ENCODE measurements at regions not wholly inside any gene's neighbourhood (a gene's known extent, or its start where the extent isn't known, plus 50 kb on each side); places are given as distances from the start of the nearest gene placed in this dataset.

DNA sequence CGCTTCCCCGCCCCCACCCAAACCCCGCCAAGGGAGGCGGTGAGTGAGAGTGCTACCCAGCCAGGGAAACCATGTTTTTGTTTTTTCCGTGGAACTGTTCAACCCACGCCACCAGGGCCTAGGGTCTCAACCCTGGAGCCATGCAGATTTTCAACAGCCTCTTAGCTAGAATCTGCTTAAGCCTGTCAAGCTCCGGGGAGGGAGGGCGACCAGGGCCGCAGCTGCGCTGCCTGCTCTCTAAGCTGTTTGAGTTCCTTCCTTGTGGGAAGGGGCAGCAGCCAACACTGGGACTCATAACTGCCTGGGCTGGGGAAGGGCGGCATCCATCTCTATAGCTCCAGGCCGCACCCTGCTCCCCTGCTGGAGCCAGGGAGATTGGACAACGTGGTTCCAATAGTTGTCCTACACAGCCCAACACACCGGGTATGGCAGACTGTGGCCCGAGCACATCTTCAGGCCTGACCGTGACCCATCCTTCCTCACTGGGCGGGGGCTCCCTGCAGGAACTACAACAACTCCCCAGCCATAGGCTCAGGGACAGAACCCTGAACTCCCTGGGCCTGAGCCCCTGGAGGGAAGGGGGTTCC lies 1065.7 kb upstream of the MANEA start:
- no peak for DNase-seq

DNA sequence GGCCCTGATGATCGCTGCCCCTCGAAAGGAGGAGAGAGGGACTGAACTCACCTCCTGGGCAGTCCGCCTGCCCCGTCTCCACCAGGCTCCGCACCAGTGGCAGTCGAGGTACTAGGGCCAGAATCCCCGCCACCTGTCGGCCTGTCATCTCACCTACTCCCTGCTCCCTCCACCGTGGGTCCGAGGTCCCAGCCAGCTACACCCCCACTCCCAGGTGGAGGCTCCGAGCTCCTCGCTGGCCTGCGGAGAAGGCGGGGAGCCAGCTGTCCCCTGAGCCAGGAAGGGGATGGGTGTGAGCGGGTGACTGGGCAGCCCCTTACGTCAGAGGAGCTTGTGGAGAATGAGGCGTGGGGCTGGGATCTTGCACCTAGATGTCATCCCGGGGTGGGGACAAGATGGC lies 1066.5 kb upstream of the MANEA start:
- DNase-seq: no peak

DNA sequence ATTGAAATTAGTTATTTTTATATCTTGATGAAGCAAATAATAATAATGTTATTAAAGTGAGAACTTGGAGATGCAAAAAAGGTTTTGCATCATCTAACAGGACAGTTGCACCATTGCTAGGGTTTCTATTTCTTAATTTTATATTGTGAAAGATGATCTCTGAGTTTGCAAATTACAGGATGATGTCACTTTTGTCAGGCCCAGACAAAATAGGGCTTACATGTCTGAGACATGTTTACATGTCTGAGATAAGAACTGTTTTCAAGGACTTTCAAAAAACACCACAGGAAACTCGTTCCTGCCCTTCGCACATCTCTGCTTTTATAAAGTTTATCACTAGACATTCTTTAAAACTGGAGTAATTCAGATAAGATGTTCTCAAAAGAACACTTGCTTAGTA lies 1075.8 kb upstream of the MANEA start:
- DNase-seq: no peak

DNA sequence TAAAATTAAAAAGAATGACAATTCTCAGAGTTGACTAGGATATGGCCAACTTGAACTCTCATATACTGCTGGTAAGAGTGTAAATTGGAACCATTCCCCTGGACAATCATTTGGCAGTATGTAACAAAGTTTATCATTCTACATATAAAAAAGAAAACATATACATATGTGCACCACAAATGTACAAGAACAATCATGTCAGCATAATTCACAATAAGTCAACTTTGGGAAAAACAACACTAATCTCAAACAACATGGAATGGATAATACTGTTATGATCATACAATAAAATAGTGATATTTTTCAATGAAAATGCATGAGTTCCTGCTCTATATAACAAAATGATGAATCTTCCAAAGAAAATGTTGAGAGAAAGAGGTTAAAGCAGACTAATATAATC lies 1078.7 kb upstream of the EPHA7 start:
- DNase-seq: no peak

DNA sequence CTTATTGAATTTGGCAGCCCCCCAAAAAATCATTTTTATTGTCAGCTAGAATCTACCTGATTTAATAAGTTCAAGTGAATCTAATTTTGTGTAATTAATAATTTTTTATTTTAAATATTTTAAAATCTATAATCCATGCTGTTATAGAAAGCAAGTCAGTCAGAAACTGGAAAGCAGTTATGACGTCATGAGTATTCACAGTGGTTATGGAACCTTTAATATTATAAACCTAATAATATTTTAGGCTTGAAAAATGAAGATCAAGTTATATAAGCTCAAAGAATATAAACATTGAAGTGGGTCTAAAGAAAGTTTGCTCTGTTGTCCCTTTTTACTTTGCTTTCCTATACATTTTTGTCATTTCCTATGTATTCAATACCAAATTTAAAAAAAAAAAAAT lies 1075.1 kb upstream of the EPHA7 start:
- DNase-seq: no peak

DNA sequence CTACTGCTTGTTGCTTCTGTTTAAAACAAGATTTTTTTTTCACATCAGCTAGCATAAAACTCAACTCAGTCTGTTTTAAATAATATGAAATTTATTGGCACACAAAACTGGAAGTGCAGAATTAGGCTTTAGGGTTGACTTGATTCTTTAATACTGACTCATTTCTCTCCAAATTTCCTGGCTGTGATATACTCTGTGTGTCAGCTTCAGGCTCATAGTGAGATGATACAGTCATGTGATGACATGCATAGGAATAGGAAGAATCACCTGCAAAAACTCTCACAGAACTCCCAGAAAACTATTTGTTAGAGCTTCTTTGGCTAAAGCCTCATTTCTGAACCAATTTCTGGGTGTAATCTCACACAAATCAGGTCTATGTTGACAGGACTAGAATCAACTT lies 1068.0 kb upstream of the EPHA7 start:
- DNase-seq: no peak

DNA sequence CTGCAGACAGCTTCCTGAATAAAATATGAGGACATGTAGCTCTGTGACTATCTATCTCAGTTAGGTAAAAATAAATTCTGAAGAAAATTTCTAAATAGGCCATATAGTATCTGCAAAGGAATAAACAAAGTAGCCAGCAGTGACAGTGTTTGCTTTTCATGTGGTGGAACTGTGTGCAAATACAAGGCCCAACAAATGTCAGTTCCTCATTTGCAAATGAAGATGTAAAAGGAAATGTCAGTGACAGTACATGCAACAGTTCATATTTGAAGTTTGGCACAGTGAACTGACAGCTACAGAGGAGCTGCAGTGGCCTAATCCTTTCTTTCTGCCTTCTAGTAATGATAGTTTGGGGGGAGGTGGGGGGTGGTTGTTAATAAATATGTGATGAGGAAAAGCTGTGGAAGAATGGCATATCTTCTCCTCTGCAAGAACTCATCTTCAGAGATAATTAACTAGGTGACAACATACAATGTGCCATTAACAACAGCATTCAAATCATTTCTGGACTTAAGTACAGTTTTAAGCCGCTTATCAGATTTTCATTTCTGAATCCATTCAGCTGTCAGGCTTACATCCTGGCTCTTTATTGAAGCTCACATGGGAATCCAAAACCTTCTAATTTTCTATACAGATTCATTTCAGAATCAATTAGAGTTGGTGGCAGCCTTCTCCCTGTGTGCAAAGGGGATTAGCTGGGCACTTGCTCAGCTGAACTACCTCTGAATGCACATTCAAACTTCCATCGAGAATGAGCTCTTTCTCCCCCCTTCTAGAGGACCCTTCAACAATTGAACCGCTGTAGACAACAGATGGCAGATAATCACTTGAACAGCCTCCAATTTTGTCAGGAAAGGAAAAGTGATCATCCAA lies 1059.0 kb upstream of the EPHA7 start:
- peak; percentile 78 for DNase-seq

DNA sequence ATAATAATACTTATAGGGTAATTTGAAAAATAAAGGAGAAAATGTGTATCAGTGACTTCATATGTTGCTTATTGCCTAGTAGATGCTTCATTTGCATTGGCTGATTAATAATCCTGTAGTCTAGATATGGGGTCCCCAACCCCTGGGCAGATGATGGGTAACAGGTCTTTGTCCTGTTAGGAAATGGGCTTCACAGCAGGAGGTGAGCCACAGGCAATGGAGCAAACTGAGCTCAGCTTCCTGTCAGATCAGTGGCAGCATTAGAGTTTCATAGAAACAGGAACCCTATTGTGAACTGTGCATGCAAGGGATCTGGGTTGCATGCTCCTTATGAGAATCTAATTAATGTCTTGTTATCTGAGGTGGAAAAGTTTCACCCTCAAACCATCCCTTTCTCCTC lies 1049.5 kb upstream of the EPHA7 start:
- no peak for DNase-seq

DNA sequence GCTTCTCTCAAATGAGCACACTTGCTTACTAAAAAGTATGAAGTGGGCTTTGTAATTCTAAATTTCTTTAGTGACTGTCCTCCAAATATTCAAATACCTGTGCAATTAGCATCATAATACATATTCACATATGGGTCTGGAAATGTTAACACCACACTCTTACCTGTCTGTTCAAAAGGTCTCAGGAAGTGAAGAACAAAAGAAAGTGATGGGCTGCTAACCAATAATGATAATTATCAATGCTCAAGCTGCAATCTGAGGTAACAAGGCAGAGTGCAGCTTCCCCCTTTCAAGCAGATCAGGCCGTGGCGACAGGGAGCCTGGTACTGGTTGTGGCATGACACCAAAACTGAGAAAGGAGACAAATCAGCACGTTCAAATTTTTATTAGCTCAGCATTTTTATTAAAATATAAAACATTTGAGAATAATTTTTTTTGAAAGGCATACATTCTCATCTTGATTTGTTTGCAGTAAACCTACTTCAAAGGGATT lies 1044.7 kb upstream of the EPHA7 start:
- DNase-seq: no peak

DNA sequence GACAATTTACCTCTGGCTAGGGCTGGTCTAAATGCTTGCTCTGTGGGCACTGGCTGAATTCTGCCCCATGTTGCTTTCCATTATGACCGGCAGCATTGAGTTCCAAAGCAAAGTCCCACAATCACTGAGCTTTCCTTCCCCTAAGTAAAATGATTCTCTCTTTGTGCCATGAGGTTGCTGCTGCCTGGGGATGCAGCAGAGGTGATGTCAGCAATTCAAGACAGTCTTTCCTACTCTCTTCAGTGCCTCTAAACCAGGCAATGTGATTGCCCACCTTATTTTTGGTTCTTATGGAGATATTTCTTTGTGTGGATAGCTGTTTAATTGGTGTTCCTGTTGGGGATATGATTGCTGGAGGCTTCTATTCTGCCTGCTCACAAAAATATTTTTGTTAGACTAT lies 1043.9 kb upstream of the EPHA7 start:
- DNase-seq: no peak

DNA sequence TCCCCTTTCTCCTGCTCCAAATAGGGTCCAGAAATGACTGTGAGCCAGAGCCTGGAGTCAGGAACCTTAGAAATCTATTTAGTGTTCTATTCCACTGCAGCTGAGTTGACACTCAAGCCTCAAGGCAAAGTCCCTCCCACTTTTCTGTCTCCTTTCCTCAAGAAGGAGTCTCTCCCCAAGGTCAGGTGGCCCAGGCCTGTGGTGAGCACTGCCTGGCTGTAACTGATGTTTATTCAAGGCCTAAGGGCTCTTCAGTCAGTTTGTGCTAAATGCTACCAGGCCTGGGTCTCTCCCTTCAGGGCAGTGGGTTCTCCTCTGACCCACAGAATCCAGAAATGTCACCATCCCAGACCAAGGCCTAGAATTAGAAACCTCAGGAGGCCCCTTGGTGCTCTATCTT lies 1042.9 kb upstream of the EPHA7 start:
- DNase-seq: no peak

DNA sequence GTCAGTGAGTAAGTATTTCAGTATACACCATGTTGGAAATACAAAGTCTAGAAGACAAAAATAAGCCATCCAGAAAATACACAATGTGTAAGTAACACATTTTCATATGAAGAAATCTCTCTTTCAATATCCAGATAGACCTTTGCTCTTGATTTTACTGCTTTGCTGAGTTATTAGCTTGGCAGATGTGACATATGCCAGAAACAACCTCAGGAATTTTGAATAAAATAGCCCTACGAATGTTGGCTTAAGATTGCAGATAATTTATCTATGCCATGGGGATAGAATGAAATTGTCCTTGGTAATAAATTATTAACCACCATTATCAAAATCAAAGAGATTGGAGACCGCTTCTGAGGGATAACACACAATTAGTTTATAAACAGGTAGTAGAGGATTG lies 1036.9 kb upstream of the EPHA7 start:
- DNase-seq: no peak

DNA sequence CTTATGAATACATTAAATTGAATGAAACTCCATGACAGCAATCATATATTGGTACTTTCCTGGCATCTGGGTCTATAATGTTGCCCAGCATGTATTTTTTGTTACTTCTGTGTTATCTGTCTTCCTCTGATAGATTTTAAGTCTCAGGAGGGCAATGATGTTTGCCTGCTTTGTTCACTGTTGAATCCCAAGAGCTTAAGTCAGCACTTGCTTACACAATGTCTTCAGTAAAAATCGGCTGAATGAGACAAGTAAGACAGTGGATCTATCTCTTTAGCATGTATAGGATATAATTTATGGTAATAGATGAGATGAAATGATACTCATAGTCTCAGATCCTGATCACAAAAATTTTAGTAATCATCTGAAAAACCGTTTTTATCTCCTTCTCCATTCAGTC lies 1034.9 kb upstream of the EPHA7 start:
- DNase-seq: no peak

DNA sequence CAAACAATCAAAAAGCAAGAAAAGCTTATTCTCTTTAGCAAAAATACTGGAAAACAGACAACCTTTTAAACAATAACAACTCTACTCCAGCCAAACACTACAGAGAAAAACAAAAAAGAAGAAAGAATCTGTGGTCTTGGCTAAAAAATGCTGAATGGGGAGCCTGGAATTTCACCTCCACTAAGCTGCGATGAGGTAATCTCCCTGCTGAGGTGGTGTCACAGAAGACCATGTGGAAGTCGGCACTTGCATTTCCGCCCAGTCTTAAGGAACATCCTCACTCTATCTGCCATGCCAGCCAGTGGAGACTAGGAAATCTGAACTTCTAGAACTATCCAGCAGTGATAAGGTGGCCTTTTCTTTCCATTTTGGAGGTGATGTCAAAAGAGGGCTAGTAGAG lies 1026.8 kb upstream of the EPHA7 start:
- no peak for DNase-seq

DNA sequence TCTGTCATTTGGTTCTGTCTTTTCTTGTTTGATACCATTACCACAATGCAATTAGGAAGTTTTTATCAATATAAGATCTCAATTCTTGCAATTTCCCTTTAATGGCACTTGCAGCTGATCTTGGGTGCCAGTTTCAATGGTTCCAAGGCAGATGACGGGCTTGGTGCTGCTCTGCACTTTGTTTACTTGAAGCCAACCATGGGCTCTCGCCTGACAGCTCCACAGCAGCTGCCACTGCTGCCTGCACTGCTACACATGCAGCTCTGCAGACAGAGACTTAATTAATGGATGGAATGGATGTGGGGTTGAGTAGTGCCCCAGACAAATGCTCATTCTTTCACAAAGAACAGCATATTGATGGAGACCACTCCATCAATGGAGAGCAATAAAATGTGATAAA lies 1024.3 kb upstream of the EPHA7 start:
- DNase-seq: no peak

DNA sequence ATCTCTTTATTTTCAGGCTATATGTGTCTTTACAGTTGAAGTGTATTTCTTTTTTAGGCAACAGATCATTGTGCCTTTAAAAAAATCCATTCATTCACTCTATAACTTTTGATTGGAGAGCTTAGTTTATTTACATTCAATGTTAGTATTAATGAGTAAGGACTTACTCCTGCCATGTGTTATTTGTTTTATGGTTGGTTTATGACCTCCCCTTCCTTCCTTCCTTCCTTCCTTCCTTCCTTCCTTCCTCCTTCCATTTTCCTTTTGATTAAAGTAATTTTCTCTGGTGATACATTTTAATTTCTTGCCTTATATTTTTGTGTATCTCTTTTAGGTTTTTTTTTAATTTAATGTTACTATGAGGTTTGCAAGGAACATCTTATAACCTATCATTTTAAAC lies 1005.3 kb upstream of the EPHA7 start:
- no peak for DNase-seq

DNA sequence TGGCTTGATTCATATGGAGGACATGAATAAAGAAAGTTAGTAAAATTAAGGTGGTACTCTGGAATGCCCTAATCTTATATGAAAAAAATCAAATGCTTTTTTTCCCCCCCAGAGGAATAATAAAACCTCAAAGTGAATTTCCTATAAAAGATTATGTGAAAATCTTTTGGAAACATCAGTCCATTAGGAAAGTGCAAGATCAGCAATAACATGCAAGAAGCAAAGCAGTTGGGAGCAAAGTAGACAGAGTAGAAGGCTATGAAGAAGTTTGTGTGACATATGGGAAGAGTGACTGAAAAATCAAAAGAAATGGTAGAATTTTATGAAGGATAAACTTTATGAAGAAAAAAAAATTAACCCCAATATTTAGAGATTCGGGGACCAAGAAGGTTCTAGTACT lies 998.0 kb upstream of the EPHA7 start:
- no peak for DNase-seq

DNA sequence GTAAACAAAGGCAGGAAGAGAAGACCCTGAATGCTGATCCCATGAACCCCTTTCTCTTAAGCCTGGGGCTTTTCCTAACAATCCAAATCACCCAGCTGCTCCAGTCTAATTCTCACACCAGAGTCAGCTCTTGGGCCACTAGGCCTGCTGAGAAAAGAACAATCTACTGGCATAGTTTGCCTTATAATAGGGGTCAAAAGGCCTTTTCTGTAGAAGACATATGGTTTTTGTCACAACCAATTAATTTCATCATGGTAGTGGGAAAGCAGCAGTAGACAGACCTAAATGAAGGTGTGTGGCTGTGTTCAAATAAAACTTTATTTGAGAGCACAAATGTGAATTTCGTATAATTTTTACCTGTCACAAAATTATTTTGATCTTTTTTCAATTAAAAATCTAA lies 994.7 kb upstream of the EPHA7 start:
- DNase-seq: no peak

DNA sequence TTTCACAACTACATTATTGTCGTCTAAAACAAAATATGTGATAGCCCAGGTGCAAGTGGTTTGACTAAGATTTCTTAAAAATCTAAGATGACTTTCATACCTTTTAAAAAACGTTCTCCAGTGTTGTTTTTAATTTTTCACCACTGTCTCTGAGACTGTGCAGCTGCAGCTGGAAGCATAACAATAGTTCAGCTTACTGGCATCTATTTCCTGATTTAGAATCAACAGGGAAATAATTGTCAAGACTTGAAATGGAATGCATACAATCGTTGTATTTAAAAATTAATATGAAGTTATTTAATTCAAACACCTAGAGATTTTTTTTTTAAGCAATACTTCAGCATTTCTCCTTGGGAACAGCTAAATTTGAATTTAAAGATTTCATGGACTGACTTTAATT lies 982.0 kb upstream of the EPHA7 start:
- DNase-seq: no peak

DNA sequence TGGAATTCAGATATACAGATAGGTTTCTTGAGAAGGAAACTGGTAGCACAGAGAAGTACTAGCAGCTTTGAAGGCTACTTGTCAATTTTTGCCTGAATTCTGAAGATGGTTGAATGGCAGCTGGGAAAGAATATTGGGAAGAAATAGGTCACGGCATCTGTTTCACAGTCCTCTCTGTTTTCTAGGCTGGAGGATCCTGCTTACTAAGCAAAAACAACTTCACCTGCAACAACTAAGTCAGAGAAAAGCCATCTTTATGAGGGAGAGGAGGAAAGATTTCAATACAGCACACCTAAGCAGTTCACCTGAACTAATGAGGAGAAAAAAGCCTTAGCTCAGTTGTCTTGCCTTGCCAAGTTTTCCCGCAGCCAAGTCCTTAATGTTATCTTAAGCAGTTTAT lies 975.5 kb upstream of the EPHA7 start:
- no peak for DNase-seq

DNA sequence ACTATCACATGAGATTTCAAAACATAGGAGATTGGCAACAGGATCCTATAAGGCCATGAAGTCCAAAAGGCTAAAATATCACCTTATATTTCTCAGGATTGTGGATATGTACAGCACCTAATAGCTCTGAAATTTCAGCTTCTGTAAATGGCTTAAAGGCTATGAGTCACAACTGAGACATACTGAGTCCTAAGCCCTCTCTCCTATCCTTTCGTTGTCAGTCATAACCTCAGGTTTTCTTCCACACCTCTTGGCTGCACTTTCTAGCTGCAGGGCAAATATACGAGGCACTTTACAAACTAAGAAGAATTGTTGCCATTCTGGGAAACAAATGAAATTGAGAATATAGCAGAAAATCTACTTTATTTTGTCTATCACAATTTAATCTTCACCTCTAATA lies 969.9 kb upstream of the EPHA7 start:
- no peak for DNase-seq

DNA sequence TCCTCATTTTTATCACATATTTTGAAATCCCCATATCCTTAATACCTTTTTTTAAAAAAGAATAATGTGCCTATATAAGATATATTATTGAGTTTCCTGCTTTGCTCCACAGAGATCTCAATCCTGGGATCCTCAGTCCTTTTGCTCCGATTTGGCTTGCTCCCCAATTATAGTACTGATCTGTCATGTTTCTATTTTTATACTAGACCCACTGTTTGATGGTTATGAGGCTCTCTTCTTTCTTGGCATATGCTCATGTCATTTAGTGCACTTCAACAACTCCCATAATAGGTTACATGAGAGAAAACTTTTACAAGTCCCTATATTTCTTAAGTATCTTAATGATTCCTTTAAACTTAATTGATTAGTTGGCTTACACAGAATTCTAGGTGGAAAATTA lies 958.5 kb upstream of the EPHA7 start:
- no peak for DNase-seq

DNA sequence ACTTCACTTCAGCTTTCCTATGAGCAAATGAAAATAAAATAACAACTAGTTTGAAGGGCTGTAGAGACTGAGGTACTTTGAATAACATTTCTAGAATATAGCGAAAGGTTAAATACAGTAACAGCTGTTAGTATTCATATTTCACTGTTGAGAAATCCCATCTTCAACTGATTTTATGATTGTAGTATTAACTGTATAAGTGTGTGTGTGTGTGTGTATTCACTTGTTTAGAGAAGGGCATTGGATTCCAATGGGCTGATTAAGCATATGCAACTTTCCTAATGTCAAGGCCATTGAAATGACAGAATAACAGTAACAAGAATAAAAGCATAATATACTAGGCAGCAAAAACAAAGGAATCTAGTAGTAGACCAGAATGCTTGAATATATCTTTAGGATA lies 957.5 kb upstream of the EPHA7 start:
- no peak for DNase-seq

DNA sequence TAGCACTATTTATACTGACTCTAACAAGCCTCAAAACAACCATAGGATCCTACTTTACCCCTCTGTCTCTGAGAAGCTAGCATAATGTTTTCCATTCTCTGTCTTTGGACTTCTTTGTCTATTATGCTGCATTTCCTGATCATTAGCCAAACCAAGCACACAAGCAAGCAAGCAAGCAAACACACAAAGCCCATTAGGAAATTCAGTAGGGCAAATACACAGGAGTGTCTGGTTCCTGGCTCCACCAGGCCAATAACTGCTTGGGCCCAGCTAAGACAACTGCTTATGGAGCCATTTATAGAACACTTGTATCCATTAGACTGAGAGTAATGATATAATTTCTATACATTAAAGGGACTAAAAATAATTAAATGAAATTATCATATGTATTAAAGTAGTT lies 952.9 kb upstream of the EPHA7 start:
- no peak for DNase-seq

DNA sequence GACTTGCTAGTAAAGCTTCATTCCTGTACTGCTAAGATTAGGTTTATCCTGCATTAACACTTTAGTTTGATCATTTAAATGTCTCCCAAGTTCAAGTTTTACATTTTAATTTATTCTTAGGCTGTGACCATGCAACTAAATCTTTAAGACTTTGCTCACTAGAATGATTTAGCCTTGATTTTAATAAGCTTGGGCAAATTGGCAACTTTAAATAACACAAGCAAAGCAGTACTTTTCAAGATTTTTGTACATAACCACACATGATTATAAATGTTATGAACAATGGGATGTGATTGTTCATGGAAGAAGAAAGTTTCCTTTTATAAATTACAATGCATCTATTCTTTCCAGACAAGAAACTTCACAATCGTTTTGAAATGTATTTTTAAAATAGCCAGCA lies 948.0 kb upstream of the EPHA7 start:
- DNase-seq: no peak
